Nephron progenitor cell (in vitro differentiated cells): ENCODE measurements at regions not wholly inside any gene's neighbourhood (a gene's known extent, or its start where the extent isn't known, plus 50 kb on each side); places are given as distances from the start of the nearest gene placed in this dataset.

Experiments used
- DNase-seq: peaks from one replicate; pipeline ENCODE4 v3.0.0; 2021
- H3K27ac Mint-ChIP-seq: 2 replicates; pipeline ENCODE4 v1.8.0; 2021; ENCODE audit warnings: mild to moderate bottlenecking, moderate library complexity, mixed read lengths
- H3K27me3 Mint-ChIP-seq: 2 replicates; pipeline ENCODE4 v1.8.0; 2021; ENCODE audit warnings: mild to moderate bottlenecking, low read depth, mixed read lengths; ENCODE audit not compliant: poor library complexity
- H3K36me3 Mint-ChIP-seq: 2 replicates; pipeline ENCODE4 v1.8.0; 2021; ENCODE audit warnings: low read depth, mixed read lengths
- H3K4me1 Mint-ChIP-seq: 2 replicates; pipeline ENCODE4 v1.8.0; 2021; ENCODE audit warnings: mixed read lengths
- H3K4me3 Mint-ChIP-seq: 2 replicates; pipeline ENCODE4 v1.8.0; 2021; ENCODE audit warnings: mild to moderate bottlenecking, moderate library complexity, mixed read lengths
- H3K9me3 Mint-ChIP-seq: 2 replicates; pipeline ENCODE4 v1.8.0; 2021; ENCODE audit warnings: mild to moderate bottlenecking, moderate library complexity, mixed read lengths
- TF ChIP-seq, protein P1 (sequence below): fragments of 200-600 bp; sonication (generic); IDR thresholded peaks from 2 replicates; pipeline ENCODE4 v1.5.0; 2021; ENCODE audit warnings: antibody characterized with exemption

GRCh38 chr13:100946588-100946987 lies 272.0 kb upstream of the TMTC4 start:
- Mint-ChIP-seq H3K27me3 (no peaks in the 10 kb centered on the region), H3K36me3 (no peaks in the 10 kb centered on the region), H3K9me3 (no peaks in the 10 kb centered on the region), H3K4me3 (no peak overlapping the region), H3K27ac (no peak overlapping the region), H3K4me1 (peaks cover 5% of the 10 kb centered on the region)
- TF ChIP-seq, protein P1, sequence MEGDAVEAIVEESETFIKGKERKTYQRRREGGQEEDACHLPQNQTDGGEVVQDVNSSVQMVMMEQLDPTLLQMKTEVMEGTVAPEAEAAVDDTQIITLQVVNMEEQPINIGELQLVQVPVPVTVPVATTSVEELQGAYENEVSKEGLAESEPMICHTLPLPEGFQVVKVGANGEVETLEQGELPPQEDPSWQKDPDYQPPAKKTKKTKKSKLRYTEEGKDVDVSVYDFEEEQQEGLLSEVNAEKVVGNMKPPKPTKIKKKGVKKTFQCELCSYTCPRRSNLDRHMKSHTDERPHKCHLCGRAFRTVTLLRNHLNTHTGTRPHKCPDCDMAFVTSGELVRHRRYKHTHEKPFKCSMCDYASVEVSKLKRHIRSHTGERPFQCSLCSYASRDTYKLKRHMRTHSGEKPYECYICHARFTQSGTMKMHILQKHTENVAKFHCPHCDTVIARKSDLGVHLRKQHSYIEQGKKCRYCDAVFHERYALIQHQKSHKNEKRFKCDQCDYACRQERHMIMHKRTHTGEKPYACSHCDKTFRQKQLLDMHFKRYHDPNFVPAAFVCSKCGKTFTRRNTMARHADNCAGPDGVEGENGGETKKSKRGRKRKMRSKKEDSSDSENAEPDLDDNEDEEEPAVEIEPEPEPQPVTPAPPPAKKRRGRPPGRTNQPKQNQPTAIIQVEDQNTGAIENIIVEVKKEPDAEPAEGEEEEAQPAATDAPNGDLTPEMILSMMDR = no peak
- DNase-seq = no peak

GRCh38 chr13:100944791-100945345 lies 270.3 kb upstream of the TMTC4 start:
- Mint-ChIP-seq H3K9me3 (no peaks in the 10 kb centered on the region), H3K27me3 (no peaks in the 10 kb centered on the region), H3K27ac (peak overlapping the region; percentile 13), H3K36me3 (no peaks in the 10 kb centered on the region), H3K4me3 (no peak overlapping the region), H3K4me1 (peaks cover 22% of the 10 kb centered on the region)
- DNase-seq = no peak
- TF ChIP-seq, protein P1 = no peak

DNA sequence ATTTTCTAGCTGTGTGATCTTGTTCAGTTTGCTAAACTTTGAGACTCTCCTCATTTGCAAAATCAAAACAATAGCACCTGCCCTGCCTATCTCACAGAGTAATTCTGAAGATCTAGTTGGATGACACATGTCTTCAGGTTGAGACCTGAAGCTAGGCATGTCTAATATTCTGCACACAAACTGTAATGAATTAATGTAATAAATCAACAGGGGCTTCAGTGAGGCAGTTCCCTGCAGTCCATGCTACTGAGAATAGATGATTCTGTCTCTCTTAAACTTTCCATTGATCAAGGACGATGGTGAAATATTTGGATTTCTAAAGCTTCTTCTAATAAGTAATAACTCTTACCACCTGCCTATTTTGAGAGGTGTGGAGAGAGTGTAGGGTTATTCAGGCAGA lies 268.1 kb upstream of the TMTC4 start:
- Mint-ChIP-seq H3K4me1 (peaks cover 23% of the 10 kb centered on the region), H3K36me3 (no peaks in the 10 kb centered on the region), H3K27me3 (no peaks in the 10 kb centered on the region), H3K4me3 (no peak overlapping the region), H3K9me3 (no peaks in the 10 kb centered on the region), H3K27ac (no peak overlapping the region)
- no peak for DNase-seq
- TF ChIP-seq, protein P1 = no peak

GRCh38 chr13:100941377-100942368 lies 267.1 kb upstream of the TMTC4 start:
- Mint-ChIP-seq H3K27ac (peak overlapping the region; percentile 71), H3K27me3 (no peaks in the 10 kb centered on the region), H3K36me3 (no peaks in the 10 kb centered on the region), H3K9me3 (no peaks in the 10 kb centered on the region), H3K4me1 (peaks cover 23% of the 10 kb centered on the region), H3K4me3 (no peak overlapping the region)
- TF ChIP-seq, protein P1 = no peak
- DNase-seq = no peak

GRCh38 chr13:100940658-100941057 lies 266.1 kb upstream of the TMTC4 start:
- no peak for DNase-seq
- H3K4me3 Mint-ChIP-seq = no peak overlapping the region

More at GRCh38 chr13:100940658-100941057, 266.1 kb upstream of the TMTC4 start:
- Mint-ChIP-seq H3K27ac (no peak overlapping the region), H3K4me1 (peaks cover 23% of the 10 kb centered on the region), H3K9me3 (no peaks in the 10 kb centered on the region), H3K36me3 (no peaks in the 10 kb centered on the region), H3K27me3 (peaks cover under 1% of the 10 kb centered on the region)
- TF ChIP-seq, protein P1 = no peak
